Endothelial cell of umbilical vein (primary cell): ENCODE measurements at regions not wholly inside any gene's neighbourhood (a gene's known extent, or its start where the extent isn't known, plus 50 kb on each side); places are given as distances from the start of the nearest gene placed in this dataset.

Experiments
- BruUV-seq: library from RNA; stranded (reverse); fragments of 400-500 nt; replicated peaks from 2 replicates; lab custom pipeline; 2021; lab: Mats Ljungman, UMichigan
- CTCF ChIA-PET: fragments of 300-600, 350-600 bp; sonication (Branson Sonifier 250); formaldehyde crosslinking; loops from one replicate; lab custom pipeline; 2021; ENCODE audit warnings: antibody characterized with exemption, inconsistent platforms; lab: Charles Lee
- POLR2A ChIA-PET: fragments of 300-600, 350-600 bp; sonication (Branson Sonifier 250); formaldehyde crosslinking; loops from one replicate; lab custom pipeline; 2021; ENCODE audit warnings: antibody characterized with exemption, inconsistent platforms; lab: Charles Lee
- DNase-seq: peaks from one replicate; pipeline ENCODE4 v3.0.0-alpha.2; 2011; ENCODE audit warnings: low read depth, low spot score
- FAIRE-seq: peaks from 2 replicates; lab custom pipeline; 2011; peaks lifted over from hg19 to GRCh38; lab: Jason Lieb, UNC
- H2AFZ ChIP-seq: 2 replicates; pipeline ENCODE4 v1.6.0; 2012; ENCODE audit warnings: low read depth, low read length, control low read depth, inconsistent platforms
- H3K27ac ChIP-seq: 2 replicates; pipeline ENCODE4 v1.5.1; 2011; ENCODE audit warnings: low read depth, mild to moderate bottlenecking, control low read depth, low read length, moderate library complexity; ENCODE audit not compliant: insufficient read depth
- H3K27me3 ChIP-seq, 2 experiments: 2 replicates each; pipeline versions ENCODE4 v1.6.0 to v1.6.1; 2011; ENCODE audit warnings: low read length in 2 of 2, mixed read lengths in 1 of 2; ENCODE audit not compliant: control insufficient read depth in 2 of 2, insufficient read depth in 2 of 2
- H3K36me3 ChIP-seq, 2 experiments: 2 replicates in 1 of 2; 3 replicates in 1 of 2; pipeline ENCODE4 v1.5.1; 2011; ENCODE audit warnings: low read length in 2 of 2, mild to moderate bottlenecking in 1 of 2, moderate library complexity in 1 of 2; ENCODE audit not compliant: control insufficient read depth in 2 of 2, insufficient read depth in 2 of 2; ENCODE audit errors: extremely low read depth in 1 of 2
- H3K4me1 ChIP-seq: 3 replicates; pipeline ENCODE4 v1.5.1; 2011; ENCODE audit warnings: mild to moderate bottlenecking, low read length; ENCODE audit not compliant: control insufficient read depth, insufficient read depth; ENCODE audit errors: extremely low read depth
- H3K4me2 ChIP-seq: 2 replicates; pipeline ENCODE4 v1.6.1; 2011; ENCODE audit warnings: low read length, control low read depth, mixed read lengths; ENCODE audit not compliant: insufficient read depth
- H3K4me3 ChIP-seq, 3 experiments: fragments of 200-600 bp in 1 of 3; sonication (generic), shearing (Covaris generic) in 1 of 3; replicated peaks in 1 of 3; 2 replicates each; pipeline ENCODE4 v1.5.1; 2011 to 2016; ENCODE audit warnings: control low read depth in 3 of 3, low read length in 3 of 3, mild to moderate bottlenecking in 2 of 3, inconsistent platforms in 1 of 3, low read depth in 1 of 3, moderate library complexity in 1 of 3; ENCODE audit not compliant: insufficient read depth in 1 of 3
- H3K79me2 ChIP-seq: 2 replicates; pipeline ENCODE4 v1.6.0; 2012; ENCODE audit warnings: low read length, inconsistent platforms; ENCODE audit not compliant: control insufficient read depth, insufficient read depth
- H3K9ac ChIP-seq: replicated peaks from 2 replicates; pipeline ENCODE3; 2011; ENCODE audit warnings: low read length, control low read depth; ENCODE audit not compliant: insufficient read depth; ENCODE audit errors: extremely low read depth
- H3K9me1 ChIP-seq: replicated peaks from 3 replicates; pipeline ENCODE4 v1.6.0; 2011; ENCODE audit warnings: mild to moderate bottlenecking, low read length; ENCODE audit not compliant: control insufficient read depth, insufficient read depth; ENCODE audit errors: extremely low read depth
- H3K9me3 ChIP-seq: replicated peaks from 2 replicates; pipeline ENCODE4 v1.5.1; 2012; ENCODE audit warnings: low read length, inconsistent platforms; ENCODE audit not compliant: control insufficient read depth, insufficient read depth
- H4K20me1 ChIP-seq: replicated peaks from 2 replicates; pipeline ENCODE3; 2011; ENCODE audit warnings: mild to moderate bottlenecking, low read length; ENCODE audit not compliant: control insufficient read depth, insufficient read depth; ENCODE audit errors: extremely low read depth
- EZH2 ChIP-seq: IDR thresholded peaks from 2 replicates; pipeline ENCODE4 v1.6.1; 2012; ENCODE audit warnings: borderline replicate concordance, low read depth, mild to moderate bottlenecking, moderate library complexity, low read length, inconsistent platforms; ENCODE audit not compliant: severe bottlenecking
- FOS ChIP-seq: IDR thresholded peaks from 2 replicates; pipeline ENCODE4 v1.6.1; 2011; ENCODE audit warnings: mild to moderate bottlenecking, low read length, moderate library complexity, borderline replicate concordance; ENCODE audit not compliant: insufficient read depth
- GATA2 ChIP-seq: IDR thresholded peaks from 2 replicates; pipeline ENCODE4 v1.7.0; 2011; ENCODE audit warnings: low read depth, mild to moderate bottlenecking, moderate library complexity, mixed read lengths, low read length; ENCODE audit not compliant: insufficient read length, insufficient read depth
- JUN ChIP-seq: IDR thresholded peaks from 2 replicates; pipeline ENCODE4 v1.6.1; 2011; ENCODE audit warnings: borderline replicate concordance, low read depth; ENCODE audit not compliant: insufficient read length, insufficient read depth
- MAX ChIP-seq: IDR thresholded peaks from 2 replicates; pipeline ENCODE4 v1.6.1; 2011; ENCODE audit not compliant: insufficient read depth, insufficient read length
- MYC ChIP-seq: IDR thresholded peaks from one replicate; pipeline ENCODE4 v1.6.1; 2011; ENCODE audit warnings: mild to moderate bottlenecking, low read depth, low read length
- POLR2A ChIP-seq: IDR thresholded peaks from 2 replicates; pipeline ENCODE4 v1.6.1; 2012; ENCODE audit warnings: low read depth, mild to moderate bottlenecking, control low read depth, low read length
- POLR2AphosphoS5 ChIP-seq: IDR thresholded peaks from 2 replicates; pipeline ENCODE4 v1.6.1; 2012; ENCODE audit warnings: low read depth, mild to moderate bottlenecking, control low read depth, low read length, moderate library complexity; ENCODE audit not compliant: insufficient read depth
- dilution Hi-C: fragments of 300-500 bp; cut with MboI; formaldehyde crosslinking; loops from one replicate; pipeline ENCODE4 v1.15.0; 2019; ENCODE audit warnings: low sequenced_read_pairs; ENCODE audit not compliant: extremely low pct_ligation_motif_present
- intact Hi-C: fragments of 100-400 bp; cut with micrococcal nuclease; formaldehyde crosslinking; loops from one replicate; pipeline ENCODE4 v1.10.0; 2022
- TF ChIP-seq, protein P1 (sequence below), 2 donors: IDR thresholded peaks; 1 replicate in 1 of 2; 2 replicates in 1 of 2; pipeline ENCODE4 v1.5.1; 2011; ENCODE audit warnings: low read length in 2 of 2, mild to moderate bottlenecking in 2 of 2, moderate library complexity in 2 of 2, control low read depth in 1 of 2, inconsistent platforms in 1 of 2, low read depth in 1 of 2; ENCODE audit not compliant: insufficient read depth in 1 of 2; ENCODE audit errors: extremely low read depth in 1 of 2

DNA sequence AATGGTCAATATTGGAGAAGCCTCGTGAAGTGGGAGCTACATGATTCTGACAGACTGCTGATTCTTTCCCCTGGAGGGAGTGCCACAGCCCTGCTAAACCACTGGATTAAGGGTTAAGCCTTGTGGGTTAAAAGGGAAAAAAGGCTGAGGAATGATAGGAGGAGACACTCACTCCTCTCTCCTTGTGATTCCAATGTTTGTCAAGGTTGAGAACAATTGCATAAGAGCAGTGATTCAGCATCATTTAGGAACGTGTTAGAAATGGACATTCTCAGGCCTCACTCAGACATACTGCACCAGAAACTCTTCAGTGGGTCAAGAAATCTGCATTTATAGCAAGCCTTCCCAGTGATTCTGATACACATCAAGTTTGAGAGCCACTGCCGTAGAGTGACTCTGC, 87.8 kb upstream of the GZMB start:
- H3K9me1 ChIP-seq = no peaks in the 10 kb centered on the region
- H2AFZ ChIP-seq = no peak overlapping the region
- H3K9ac ChIP-seq = no peak overlapping the region
- H3K36me3 ChIP-seq = no peaks in the 10 kb centered on the region
- dilution Hi-C loops = no loop called here
- H3K27me3 ChIP-seq = no peaks in the 10 kb centered on the region
- no peaks in the 10 kb centered on the region for H4K20me1 ChIP-seq
- no TSS peak for BruUV-seq
- intact Hi-C loops = no loop called here
- no peak overlapping the region for H3K4me3 ChIP-seq
- ChIA-PET POLR2A (no interaction called here), CTCF (interaction anchor here (1.3 kb wide), 1 partner anchor 12 kb away, joined by 3 read pairs; no protein-coding TSS in a partner anchor)
- H3K4me2 ChIP-seq = no peak overlapping the region
- TF ChIP-seq FOS (no peak), POLR2AphosphoS5 (no peak), GATA2 (no peak), MYC (no peak), POLR2A (no peak), EZH2 (no peak), MAX (no peak), JUN (no peak)
- TF ChIP-seq, protein P1, sequence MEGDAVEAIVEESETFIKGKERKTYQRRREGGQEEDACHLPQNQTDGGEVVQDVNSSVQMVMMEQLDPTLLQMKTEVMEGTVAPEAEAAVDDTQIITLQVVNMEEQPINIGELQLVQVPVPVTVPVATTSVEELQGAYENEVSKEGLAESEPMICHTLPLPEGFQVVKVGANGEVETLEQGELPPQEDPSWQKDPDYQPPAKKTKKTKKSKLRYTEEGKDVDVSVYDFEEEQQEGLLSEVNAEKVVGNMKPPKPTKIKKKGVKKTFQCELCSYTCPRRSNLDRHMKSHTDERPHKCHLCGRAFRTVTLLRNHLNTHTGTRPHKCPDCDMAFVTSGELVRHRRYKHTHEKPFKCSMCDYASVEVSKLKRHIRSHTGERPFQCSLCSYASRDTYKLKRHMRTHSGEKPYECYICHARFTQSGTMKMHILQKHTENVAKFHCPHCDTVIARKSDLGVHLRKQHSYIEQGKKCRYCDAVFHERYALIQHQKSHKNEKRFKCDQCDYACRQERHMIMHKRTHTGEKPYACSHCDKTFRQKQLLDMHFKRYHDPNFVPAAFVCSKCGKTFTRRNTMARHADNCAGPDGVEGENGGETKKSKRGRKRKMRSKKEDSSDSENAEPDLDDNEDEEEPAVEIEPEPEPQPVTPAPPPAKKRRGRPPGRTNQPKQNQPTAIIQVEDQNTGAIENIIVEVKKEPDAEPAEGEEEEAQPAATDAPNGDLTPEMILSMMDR (IDR thresholded peaks at IDR 0.05; ENCODE audit: extremely low read depth in 1 of 2, insufficient read depth in 1 of 2, low read depth in 1 of 2, low read length in 2 of 2) = no peak
- no peak overlapping the region for H3K27ac ChIP-seq
- FAIRE-seq (no peak), DNase-seq (no peak)
- H3K9me3 ChIP-seq = no peaks in the 10 kb centered on the region
- H3K79me2 ChIP-seq = no peaks in the 10 kb centered on the region
- H3K4me1 ChIP-seq = no peaks in the 10 kb centered on the region
